Upper lobe of right lung (tissue), 1 donor: ENCODE measurements at regions not wholly inside any gene's neighbourhood (a gene's known extent, or its start where the extent isn't known, plus 50 kb on each side); places are given as distances from the start of the nearest gene placed in this dataset.

ENCODE experiments used
- ATAC-seq: fragments of 200-7000 bp; cut with Tn5 transposase; one replicate; pipeline ENCODE4 v1.9.1; 2020; ENCODE audit warnings: mild to moderate bottlenecking, moderate library complexity
- DNase-seq: peaks from one replicate; pipeline ENCODE4 v3.0.0-alpha.2; 2020
- H3K27ac ChIP-seq: fragments of 200-600 bp; one replicate; pipeline ENCODE4 v1.8.0; 2022
- H3K27me3 ChIP-seq: fragments of 200-600 bp; one replicate; pipeline ENCODE4 v1.8.0; 2022; ENCODE audit warnings: mild to moderate bottlenecking
- H3K36me3 ChIP-seq: fragments of 200-600 bp; one replicate; pipeline ENCODE4 v1.8.0; 2022
- H3K4me1 ChIP-seq: fragments of 200-600 bp; one replicate; pipeline ENCODE4 v1.8.0; 2022
- H3K4me3 ChIP-seq: fragments of 200-600 bp; one replicate; pipeline ENCODE4 v1.8.0; 2022; ENCODE audit warnings: mild to moderate bottlenecking
- H3K9me3 ChIP-seq: fragments of 200-600 bp; one replicate; pipeline ENCODE4 v1.8.0; 2022
- CTCF ChIP-seq: fragments of 200-600 bp; IDR thresholded peaks from one replicate; pipeline ENCODE4 v1.8.0; 2022; ENCODE audit warnings: antibody characterized with exemption
- intact Hi-C: fragments of 100-400 bp; cut with DNase I; formaldehyde crosslinking; loops from one replicate; pipeline ENCODE4 v1.11.0; 2022
- donor health status: DM: no; HTN: yes; CAD: no; lungs with severe emphysema.

DNA sequence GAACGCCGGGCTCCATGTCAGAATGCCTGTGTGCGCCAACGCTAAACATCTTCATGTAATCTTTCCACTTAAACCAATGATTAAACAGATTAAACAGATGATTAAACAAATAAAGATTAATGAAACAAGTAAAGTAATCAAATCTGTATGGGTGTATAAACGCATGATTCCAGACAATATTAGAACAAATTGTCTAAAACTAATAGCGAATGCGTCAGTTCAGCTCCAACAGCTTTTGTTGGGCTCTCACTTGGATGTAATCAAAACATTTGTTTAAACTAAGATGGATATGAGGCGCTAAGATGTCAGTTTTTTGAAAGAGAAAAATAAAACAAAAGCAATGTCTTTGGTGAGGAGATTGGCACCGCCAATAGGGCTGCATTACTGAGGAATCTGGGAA is 299.1 kb upstream of the TLE3 start:
- H3K4me3 ChIP-seq = no peak overlapping the region

GRCh38 chr15:70395164-70395563 is 297.4 kb upstream of the TLE3 start:
- DNase-seq (no peak), ATAC-seq (peak; percentile 14)
- H3K4me3 ChIP-seq = no peak overlapping the region
- intact Hi-C loops = no loop called here
- no peaks in the 10 kb centered on the region for H3K9me3 ChIP-seq
- H3K36me3 ChIP-seq = no peaks in the 10 kb centered on the region
- H3K27ac ChIP-seq = no peak overlapping the region
- H3K27me3 ChIP-seq = no peaks in the 10 kb centered on the region
- no peaks in the 10 kb centered on the region for H3K4me1 ChIP-seq
- no peak for TF ChIP-seq CTCF

More for the DNA sequence above, 299.1 kb upstream of the TLE3 start:
- no peaks in the 10 kb centered on the region for H3K4me1 ChIP-seq
- DNase-seq (no peak), ATAC-seq (no peak)
- no peaks in the 10 kb centered on the region for H3K9me3 ChIP-seq
- no peaks in the 10 kb centered on the region for H3K27me3 ChIP-seq
- intact Hi-C loops = no loop called here
- no peaks in the 10 kb centered on the region for H3K36me3 ChIP-seq
- H3K27ac ChIP-seq = no peak overlapping the region
- TF ChIP-seq CTCF = no peak

- intact Hi-C loops = no loop called here
- H3K9me3 ChIP-seq = no peaks in the 10 kb centered on the region
- no peak overlapping the region for H3K27ac ChIP-seq
- H3K27me3 ChIP-seq = no peaks in the 10 kb centered on the region
- no peaks in the 10 kb centered on the region for H3K4me1 ChIP-seq
- no peak for TF ChIP-seq CTCF
- ATAC-seq (no peak), DNase-seq (no peak)
- H3K4me3 ChIP-seq = no peak overlapping the region
- H3K36me3 ChIP-seq = no peaks in the 10 kb centered on the region
Observed at GRCh38 chr15:70390723-70391122, 293.0 kb upstream of the TLE3 start.

- Histone ChIP-seq H3K27me3 (no peaks in the 10 kb centered on the region), H3K27ac (no peak overlapping the region), H3K9me3 (no peaks in the 10 kb centered on the region), H3K4me3 (no peak overlapping the region), H3K36me3 (no peaks in the 10 kb centered on the region), H3K4me1 (no peaks in the 10 kb centered on the region)
- no peak for ATAC-seq
- no peak for DNase-seq
- intact Hi-C loops = no loop called here
- no peak for TF ChIP-seq CTCF
Observed at GRCh38 chr15:70387993-70388392, 290.3 kb upstream of the TLE3 start.

DNA sequence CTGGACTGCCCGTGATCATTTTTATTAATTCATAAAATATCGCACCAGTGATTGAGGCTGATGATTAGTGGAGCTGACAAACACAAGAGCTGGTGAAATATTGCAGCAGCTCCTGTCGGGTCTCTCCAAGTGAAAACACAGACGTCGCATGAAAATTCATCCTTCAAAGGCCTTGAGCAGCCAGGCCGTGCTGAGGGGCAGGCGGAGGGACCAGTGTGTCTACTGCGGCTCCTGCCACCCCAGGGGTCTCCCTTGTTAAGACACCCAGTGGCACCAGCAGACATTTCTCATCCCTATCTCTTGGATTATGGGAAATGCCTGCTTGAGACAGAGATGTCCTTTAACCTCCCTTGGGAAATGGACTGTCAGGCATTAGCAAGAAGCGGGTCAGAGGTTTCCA is 289.4 kb upstream of the TLE3 start:
- ATAC-seq = no peak
- intact Hi-C loops = no loop called here
- no peak for DNase-seq

More for the DNA sequence above, 289.4 kb upstream of the TLE3 start:
- Histone ChIP-seq H3K36me3 (no peaks in the 10 kb centered on the region), H3K27ac (no peak overlapping the region), H3K9me3 (no peaks in the 10 kb centered on the region), H3K4me3 (no peak overlapping the region), H3K4me1 (no peaks in the 10 kb centered on the region), H3K27me3 (no peaks in the 10 kb centered on the region)
- no peak for TF ChIP-seq CTCF
